SK-N-SH (cell line): ENCODE measurements at regions not wholly inside any gene's neighbourhood (a gene's known extent, or its start where the extent isn't known, plus 50 kb on each side); places are given as distances from the start of the nearest gene placed in this dataset.

Experiments
- CTCF ChIA-PET: fragments of 300-600, 350-600 bp; formaldehyde crosslinking; extraction: SDS; loops from one replicate; lab custom pipeline; 2021; lab: Yijun Ruan, JAX
- POLR2A ChIA-PET: fragments of 350-600 bp; sonication (Branson Sonifier 250); formaldehyde crosslinking; extraction: SDS; loops from one replicate; lab custom pipeline; 2020; ENCODE audit warnings: antibody characterized with exemption, inconsistent platforms; lab: Yijun Ruan, JAX
- DNase-seq: peaks from one replicate; pipeline ENCODE4 v3.0.0; 2012
- H2AFZ ChIP-seq: fragments of 200-600 bp; sonication (generic); 2 replicates; pipeline ENCODE4 v1.8.1; 2016; ENCODE audit warnings: antibody characterized with exemption, mild to moderate bottlenecking, low read depth
- H3F3A ChIP-seq: fragments of 200-600 bp; sonication (generic); replicated peaks from 2 replicates; pipeline ENCODE3; 2016; ENCODE audit warnings: antibody characterized with exemption, mild to moderate bottlenecking; ENCODE audit not compliant: insufficient read depth
- H3K27ac ChIP-seq, 2 experiments: fragments of 200-500 bp in 1 of 2; fragments of 200-600 bp in 1 of 2; sonication (Bioruptor generic) in 1 of 2; sonication (generic), shearing (Covaris generic) in 1 of 2; 2 replicates each; pipeline versions ENCODE4 v1.5.1 to v1.6.1; 2014 to 2016; ENCODE audit warnings: low read depth in 2 of 2, inconsistent platforms in 1 of 2, low read length in 1 of 2, mild to moderate bottlenecking in 1 of 2, mixed read lengths in 1 of 2
- H3K27me3 ChIP-seq: fragments of 200-600 bp; sonication (generic), shearing (Covaris generic); 2 replicates; pipeline ENCODE4 v1.6.1; 2016; ENCODE audit warnings: mixed run types; ENCODE audit not compliant: insufficient read depth
- H3K36me3 ChIP-seq, 2 experiments: fragments of 200-500 bp in 1 of 2; fragments of 200-600 bp in 1 of 2; sonication (Bioruptor generic) in 1 of 2; sonication (generic) in 1 of 2; replicated peaks in 1 of 2; 2 replicates each; pipeline versions ENCODE3 to v1.5.1; 2014 to 2016; ENCODE audit warnings: low read length in 1 of 2, mild to moderate bottlenecking in 1 of 2; ENCODE audit not compliant: insufficient read depth in 2 of 2, control insufficient read depth in 1 of 2
- H3K4me1 ChIP-seq, 2 experiments: fragments of 200-500 bp in 1 of 2; fragments of 200-600 bp in 1 of 2; sonication (Bioruptor generic) in 1 of 2; sonication (generic), shearing (Covaris generic) in 1 of 2; 2 replicates each; pipeline versions ENCODE4 v1.5.1 to v1.6.1; 2014 to 2016; ENCODE audit warnings: low read depth in 1 of 2, low read length in 1 of 2, mixed run types in 1 of 2; ENCODE audit not compliant: insufficient read depth in 2 of 2, control insufficient read depth in 1 of 2
- H3K4me2 ChIP-seq: fragments of 200-600 bp; sonication (generic), shearing (Covaris generic); 2 replicates; pipeline ENCODE4 v1.6.1; 2017; ENCODE audit warnings: mixed run types
- H3K4me3 ChIP-seq, 2 experiments: fragments of 200-500 bp in 1 of 2; fragments of 200-600 bp in 1 of 2; sonication (Bioruptor generic) in 1 of 2; sonication (generic), shearing (Covaris generic) in 1 of 2; 2 replicates each; pipeline versions ENCODE4 v1.5.1 to v1.8.1; 2014 to 2016; ENCODE audit warnings: low read depth in 2 of 2, inconsistent platforms in 1 of 2, low read length in 1 of 2, mild to moderate bottlenecking in 1 of 2, mixed read lengths in 1 of 2, moderate library complexity in 1 of 2
- H3K79me2 ChIP-seq: fragments of 200-600 bp; sonication (generic); 2 replicates; pipeline ENCODE4 v1.8.1; 2017; ENCODE audit warnings: mild to moderate bottlenecking; ENCODE audit not compliant: insufficient read depth
- H3K9ac ChIP-seq: fragments of 200-600 bp; sonication (generic); 2 replicates; pipeline ENCODE4 v1.6.1; 2017; ENCODE audit warnings: mixed run types
- H3K9me2 ChIP-seq: fragments of 200-600 bp; sonication (generic); 2 replicates; pipeline ENCODE4 v1.6.1; 2017; ENCODE audit warnings: mixed run types
- H3K9me3 ChIP-seq: fragments of 200-600 bp; sonication (generic); 2 replicates; pipeline ENCODE4 v1.6.1; 2017; ENCODE audit warnings: mixed run types, mild to moderate bottlenecking, moderate library complexity
- H4K20me1 ChIP-seq: fragments of 200-600 bp; sonication (generic); 2 replicates; pipeline ENCODE4 v1.6.1; 2017; ENCODE audit warnings: mild to moderate bottlenecking, mixed run types; ENCODE audit not compliant: insufficient read depth
- ELF1 ChIP-seq: IDR thresholded peaks from 2 replicates; pipeline ENCODE4 v1.4.0; 2012
- EP300 ChIP-seq, 2 experiments: IDR thresholded peaks; 2 replicates each; pipeline versions ENCODE4 v1.4.0 to v1.6.1; 2012; ENCODE audit warnings: borderline replicate concordance in 1 of 2, low read depth in 1 of 2, low read length in 1 of 2
- EZH2phosphoT487 ChIP-seq: fragments of 200-600 bp; sonication (generic); IDR thresholded peaks from 2 replicates; pipeline ENCODE4 v1.6.1; 2017; ENCODE audit warnings: low read depth, mixed run types, mild to moderate bottlenecking, antibody characterized with exemption, moderate library complexity, borderline replicate concordance
- FOSL2 ChIP-seq: IDR thresholded peaks from 2 replicates; pipeline ENCODE4 v1.4.0; 2012; ENCODE audit warnings: low read depth, mild to moderate bottlenecking, moderate library complexity, borderline replicate concordance
- FOXM1 ChIP-seq: IDR thresholded peaks from 2 replicates; pipeline ENCODE4 v1.4.0; 2012; ENCODE audit warnings: low read depth, mild to moderate bottlenecking
- GATA2 ChIP-seq: sonication (generic); formaldehyde crosslinking; IDR thresholded peaks from 2 replicates; pipeline ENCODE4 v1.5.0; 2020; ENCODE audit warnings: mild to moderate bottlenecking, missing genetic modification reagents
- IRF3 ChIP-seq: fragments of 150-350 bp; IDR thresholded peaks from 2 replicates; pipeline ENCODE4 v1.6.1; 2016; ENCODE audit warnings: mild to moderate bottlenecking, low read depth, low read length
- JUND ChIP-seq: IDR thresholded peaks from 2 replicates; pipeline ENCODE4 v1.4.0; 2012
- MAX ChIP-seq: IDR thresholded peaks from 2 replicates; pipeline ENCODE4 v1.4.0; 2012; ENCODE audit warnings: low read depth
- NRF1 ChIP-seq: IDR thresholded peaks from 2 replicates; pipeline ENCODE4 v1.6.1; 2012; ENCODE audit warnings: low read depth, mild to moderate bottlenecking, low read length
- POLR2AphosphoS5 ChIP-seq: IDR thresholded peaks from 2 replicates; pipeline ENCODE4 v1.6.1; 2012; ENCODE audit warnings: low read depth, low read length
- RCOR1 ChIP-seq: fragments of 150-350 bp; IDR thresholded peaks from 2 replicates; pipeline ENCODE4 v1.6.1; 2017; ENCODE audit warnings: antibody characterized with exemption, low read length
- RFX5 ChIP-seq: IDR thresholded peaks from 2 replicates; pipeline ENCODE4 v1.6.1; 2012; ENCODE audit warnings: mild to moderate bottlenecking, improper control_type of control experiment, low read length
- SMC3 ChIP-seq: IDR thresholded peaks from 2 replicates; pipeline ENCODE4 v1.6.1; 2012; ENCODE audit warnings: low read depth, low read length, improper control_type of control experiment
- TAF1 ChIP-seq: IDR thresholded peaks from 2 replicates; pipeline ENCODE4 v1.6.1; 2012; ENCODE audit warnings: low read depth, mild to moderate bottlenecking, low read length, moderate library complexity, borderline replicate concordance
- TCF12 ChIP-seq: IDR thresholded peaks from 2 replicates; pipeline ENCODE4 v1.4.0; 2012
- TEAD4 ChIP-seq: IDR thresholded peaks from 2 replicates; pipeline ENCODE4 v1.4.0; 2012; ENCODE audit warnings: mild to moderate bottlenecking, borderline replicate concordance; ENCODE audit not compliant: insufficient read depth
- USF1 ChIP-seq: IDR thresholded peaks from 2 replicates; pipeline ENCODE4 v1.4.0; 2012; ENCODE audit warnings: low read depth, borderline replicate concordance
- WGBS: methylation state at CpG from one replicate; pipeline ENCODE4 v1.1.6; 2017; ENCODE audit warnings: low lambda C conversion rate; 5-methylcytosine and 5-hydroxymethylcytosine counted together

DNA sequence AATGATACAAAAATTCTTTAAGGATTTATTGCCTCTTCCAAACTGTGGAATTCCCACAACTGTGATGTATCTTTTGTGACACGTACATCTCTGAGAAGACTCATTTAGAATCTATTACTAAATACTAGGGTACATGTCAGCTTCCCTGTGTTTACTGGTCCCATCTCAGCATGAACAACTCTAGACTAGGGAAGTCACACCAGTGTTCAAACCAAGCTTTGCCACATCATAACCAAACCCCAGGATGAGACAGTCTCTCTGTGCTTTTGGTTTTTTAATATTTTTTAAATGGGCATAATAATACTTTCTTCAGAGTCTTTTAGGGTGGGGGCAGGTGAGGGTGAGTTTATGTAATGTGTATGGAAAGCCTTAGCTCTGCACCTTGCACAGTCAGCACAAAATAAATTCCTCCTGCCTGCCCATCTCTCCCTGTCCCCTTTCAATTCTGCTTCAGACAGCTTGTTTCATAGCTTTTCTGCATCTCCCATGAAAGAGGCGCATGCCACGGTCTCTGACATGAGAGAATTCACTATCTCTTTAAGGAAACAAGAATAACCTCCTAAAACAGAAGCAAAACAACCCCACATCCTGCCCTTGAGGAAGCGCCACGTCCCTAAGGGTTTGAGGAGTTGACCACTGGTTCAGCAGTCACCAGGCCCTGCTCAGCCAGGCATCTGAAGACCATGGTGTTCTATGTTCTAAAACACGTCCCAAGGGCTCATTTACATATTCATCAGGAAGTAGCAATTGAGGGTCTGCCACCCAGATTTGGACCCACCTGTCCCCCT lies 174.5 kb downstream of the USP12 start:
- Histone ChIP-seq H3K9me3 (no peaks in the 10 kb centered on the region), H3K4me1 (no peaks in the 10 kb centered on the region), H2AFZ (no peak overlapping the region), H3K27me3 (no peaks in the 10 kb centered on the region), H3F3A (no peaks in the 10 kb centered on the region), H3K9me2 (no peaks in the 10 kb centered on the region), H3K4me2 (no peak overlapping the region), H3K79me2 (no peaks in the 10 kb centered on the region), H3K4me3 (no peak overlapping the region), H3K27ac (no peak overlapping the region), H3K36me3 (no peaks in the 10 kb centered on the region), H3K9ac (no peak overlapping the region), H4K20me1 (no peaks in the 10 kb centered on the region)
- ChIA-PET CTCF (interaction anchor here (1.0 to 3.2 kb wide), 4 partner anchors 11 to 365 kb away, joined by 3 to 16 read pairs (median 3); no protein-coding TSS in a partner anchor), POLR2A (no interaction called here)
- TF ChIP-seq POLR2AphosphoS5 (no peak), USF1 (no peak), GATA2 (no peak), TEAD4 (no peak), SMC3 (no peak), RCOR1 (no peak), NRF1 (no peak), RFX5 (no peak), MAX (no peak), ELF1 (no peak), EP300 (IDR thresholded peaks at IDR 0.05; ENCODE audit: borderline replicate concordance in 1 of 2, low read depth in 1 of 2, low read length in 1 of 2) (no peak), TCF12 (no peak), FOSL2 (no peak)
- 85% methylated on average over 6 of the region's 6 CpGs for WGBS
- no peak for DNase-seq

- H3K4me1 ChIP-seq, result no peaks in the 10 kb centered on the region
- H3K27me3 ChIP-seq, result no peaks in the 10 kb centered on the region
- DNase-seq, result no peak
- TF ChIP-seq RFX5 (no peak), USF1 (no peak), TAF1 (no peak), EZH2phosphoT487 (no peak), FOXM1 (no peak), IRF3 (no peak), JUND (no peak)
- H3K9me3 ChIP-seq, result no peaks in the 10 kb centered on the region
- H3K9ac ChIP-seq, result no peak overlapping the region
- H3K9me2 ChIP-seq, result no peaks in the 10 kb centered on the region
- no peak overlapping the region for H3K27ac ChIP-seq
- H2AFZ ChIP-seq, result no peak overlapping the region
- no peaks in the 10 kb centered on the region for H3F3A ChIP-seq
- WGBS, result 84% methylated on average over 3 of the region's 3 CpGs
- no peaks in the 10 kb centered on the region for H3K79me2 ChIP-seq
- ChIA-PET POLR2A (no interaction called here), CTCF (no interaction called here)
- no peaks in the 10 kb centered on the region for H3K36me3 ChIP-seq
- no peaks in the 10 kb centered on the region for H4K20me1 ChIP-seq
- H3K4me3 ChIP-seq, result no peak overlapping the region
- H3K4me2 ChIP-seq, result no peak overlapping the region
Observed at GRCh38 chr13:26995159-26995558, 176.5 kb downstream of the USP12 start.
